Karpas-422 (cell line): ENCODE measurements at regions not wholly inside any gene's neighbourhood (a gene's known extent, or its start where the extent isn't known, plus 50 kb on each side); places are given as distances from the start of the nearest gene placed in this dataset.

ENCODE experiments used
- DNase-seq: peaks from one replicate; pipeline ENCODE4 v3.0.0-alpha.2; 2015
- H2AFZ ChIP-seq: fragments of 200-600 bp; sonication (generic); 2 replicates; pipeline ENCODE4 v1.6.1; 2014; ENCODE audit warnings: antibody characterized with exemption, low read length, mixed read lengths
- H3K27ac ChIP-seq: fragments of 200-600 bp; sonication (generic); 2 replicates; pipeline ENCODE4 v1.5.1; 2014; ENCODE audit warnings: mild to moderate bottlenecking, low read length, moderate library complexity
- H3K27me3 ChIP-seq: fragments of 200-600 bp; sonication (generic); 2 replicates; pipeline ENCODE4 v1.6.1; 2014; ENCODE audit warnings: low read length, mixed read lengths
- H3K36me3 ChIP-seq: fragments of 200-600 bp; sonication (generic); 2 replicates; pipeline ENCODE4 v1.6.1; 2014; ENCODE audit warnings: low read length, mixed read lengths; ENCODE audit not compliant: insufficient read depth
- H3K4me1 ChIP-seq: fragments of 200-600 bp; sonication (generic); 2 replicates; pipeline ENCODE4 v1.6.1; 2014; ENCODE audit warnings: mild to moderate bottlenecking, low read length, mixed read lengths
- H3K4me2 ChIP-seq: fragments of 200-600 bp; sonication (generic); 2 replicates; pipeline ENCODE4 v1.6.1; 2014; ENCODE audit warnings: low read length, low read depth, mild to moderate bottlenecking; ENCODE audit not compliant: poor library complexity, severe bottlenecking
- H3K4me3 ChIP-seq: fragments of 200-600 bp; sonication (generic); 2 replicates; pipeline ENCODE4 v1.5.1; 2014; ENCODE audit warnings: mild to moderate bottlenecking, antibody characterized with exemption, low read length, mixed read lengths
- H3K79me2 ChIP-seq: fragments of 200-600 bp; sonication (generic); 2 replicates; pipeline ENCODE4 v1.6.1; 2014; ENCODE audit warnings: mild to moderate bottlenecking, low read length, mixed read lengths
- H3K9ac ChIP-seq: fragments of 200-600 bp; sonication (generic); 2 replicates; pipeline ENCODE4 v1.6.0; 2014; ENCODE audit warnings: low read length
- H3K9me2 ChIP-seq: fragments of 200-600 bp; sonication (generic), shearing (Covaris generic); replicated peaks from 2 replicates; pipeline ENCODE4 v1.6.0; 2014; ENCODE audit warnings: mild to moderate bottlenecking, low read length, moderate library complexity; ENCODE audit not compliant: insufficient read depth
- H3K9me3 ChIP-seq: fragments of 300-700, 200-600 bp; sonication (generic); 2 replicates; pipeline ENCODE4 v1.6.1; 2014; ENCODE audit warnings: low read length, mixed read lengths
- H4K20me1 ChIP-seq: fragments of 200-600 bp; sonication (generic); 2 replicates; pipeline ENCODE4 v1.6.1; 2014; ENCODE audit warnings: mild to moderate bottlenecking, antibody characterized with exemption, low read length, low read depth; ENCODE audit not compliant: insufficient read depth

- Histone ChIP-seq H3K9me3 (0 out of 2 replicates have a peak, but pooled peaks cover 8% of the 10 kb centered on the region), H3K4me1 (no peaks in the 10 kb centered on the region), H3K9me2 (no peaks in the 10 kb centered on the region), H3K4me2 (no peak overlapping the region), H3K27ac (no peak overlapping the region), H3K79me2 (no peaks in the 10 kb centered on the region), H3K36me3 (no peaks in the 10 kb centered on the region), H3K4me3 (no peak overlapping the region), H4K20me1 (no peaks in the 10 kb centered on the region), H2AFZ (no peak overlapping the region), H3K27me3 (no peaks in the 10 kb centered on the region), H3K9ac (no peak overlapping the region)
- DNase-seq = no peak
Observed at GRCh38 chr12:107287436-107288413, 194.4 kb upstream of the CRY1 start.

GRCh38 chr12:107288414-107289127 is 195.2 kb upstream of the CRY1 start:
- Histone ChIP-seq H3K36me3 (no peaks in the 10 kb centered on the region), H3K79me2 (no peaks in the 10 kb centered on the region), H2AFZ (no peak overlapping the region), H4K20me1 (no peaks in the 10 kb centered on the region), H3K9me3 (0 out of 2 replicates have a peak, but pooled peaks cover 8% of the 10 kb centered on the region), H3K27me3 (no peaks in the 10 kb centered on the region), H3K9ac (no peak overlapping the region), H3K4me3 (no peak overlapping the region), H3K27ac (no peak overlapping the region), H3K4me2 (no peak overlapping the region), H3K4me1 (no peaks in the 10 kb centered on the region), H3K9me2 (no peaks in the 10 kb centered on the region)
- DNase-seq = no peak

GRCh38 chr12:107291018-107291417 is 197.7 kb upstream of the CRY1 start:
- Histone ChIP-seq H3K79me2 (no peaks in the 10 kb centered on the region), H2AFZ (no peak overlapping the region), H3K4me3 (no peak overlapping the region), H3K9me3 (no peaks in the 10 kb centered on the region), H4K20me1 (no peaks in the 10 kb centered on the region), H3K27me3 (no peaks in the 10 kb centered on the region), H3K9me2 (no peaks in the 10 kb centered on the region), H3K36me3 (no peaks in the 10 kb centered on the region), H3K4me2 (no peak overlapping the region), H3K27ac (no peak overlapping the region), H3K4me1 (no peaks in the 10 kb centered on the region), H3K9ac (no peak overlapping the region)
- DNase-seq = no peak

GRCh38 chr12:107296681-107297089 is 203.3 kb upstream of the CRY1 start:
- no peaks in the 10 kb centered on the region for H3K79me2 ChIP-seq
- H3K9me2 ChIP-seq = no peaks in the 10 kb centered on the region
- no peak overlapping the region for H3K9ac ChIP-seq
- H3K27me3 ChIP-seq = no peaks in the 10 kb centered on the region
- H4K20me1 ChIP-seq = no peaks in the 10 kb centered on the region
- H3K4me2 ChIP-seq = no peak overlapping the region
- H3K4me1 ChIP-seq = no peaks in the 10 kb centered on the region
- H3K9me3 ChIP-seq = no peaks in the 10 kb centered on the region
- no peaks in the 10 kb centered on the region for H3K36me3 ChIP-seq
- no peak overlapping the region for H3K27ac ChIP-seq
- DNase-seq = no peak
- no peak overlapping the region for H3K4me3 ChIP-seq
- H2AFZ ChIP-seq = no peak overlapping the region

- no peak overlapping the region for H2AFZ ChIP-seq
- H3K79me2 ChIP-seq = no peaks in the 10 kb centered on the region
- H3K27ac ChIP-seq = no peak overlapping the region
- H3K36me3 ChIP-seq = no peaks in the 10 kb centered on the region
- no peak overlapping the region for H3K4me2 ChIP-seq
- no peak overlapping the region for H3K4me3 ChIP-seq
- H3K9ac ChIP-seq = no peak overlapping the region
- H3K27me3 ChIP-seq = no peaks in the 10 kb centered on the region
- no peaks in the 10 kb centered on the region for H3K9me2 ChIP-seq
- H4K20me1 ChIP-seq = no peaks in the 10 kb centered on the region
- no peak for DNase-seq
- no peaks in the 10 kb centered on the region for H3K4me1 ChIP-seq
- no peaks in the 10 kb centered on the region for H3K9me3 ChIP-seq
Observed at GRCh38 chr12:107302649-107303341, 209.4 kb upstream of the CRY1 start.

GRCh38 chr12:107304588-107305532 is 211.5 kb upstream of the CRY1 start:
- no peaks in the 10 kb centered on the region for H3K79me2 ChIP-seq
- no peak overlapping the region for H3K4me2 ChIP-seq
- H3K4me1 ChIP-seq = no peaks in the 10 kb centered on the region
- H4K20me1 ChIP-seq = no peaks in the 10 kb centered on the region
- no peak overlapping the region for H3K9ac ChIP-seq
- no peak overlapping the region for H2AFZ ChIP-seq
- no peak for DNase-seq
- no peak overlapping the region for H3K27ac ChIP-seq
- no peak overlapping the region for H3K4me3 ChIP-seq
- H3K27me3 ChIP-seq = no peaks in the 10 kb centered on the region
- no peaks in the 10 kb centered on the region for H3K36me3 ChIP-seq
- no peaks in the 10 kb centered on the region for H3K9me2 ChIP-seq
- no peaks in the 10 kb centered on the region for H3K9me3 ChIP-seq

GRCh38 chr12:107306141-107306659 is 212.9 kb upstream of the CRY1 start:
- H3K36me3 ChIP-seq = no peaks in the 10 kb centered on the region
- H2AFZ ChIP-seq = no peak overlapping the region
- H3K27me3 ChIP-seq = peaks cover 4% of the 10 kb centered on the region; the same call in 1 of the 2 replicates
- H3K79me2 ChIP-seq = no peaks in the 10 kb centered on the region
- H3K9me2 ChIP-seq = no peaks in the 10 kb centered on the region
- DNase-seq = no peak
- H3K27ac ChIP-seq = no peak overlapping the region
- no peaks in the 10 kb centered on the region for H4K20me1 ChIP-seq
- no peak overlapping the region for H3K4me3 ChIP-seq
- no peak overlapping the region for H3K9ac ChIP-seq
- H3K4me1 ChIP-seq = no peaks in the 10 kb centered on the region
- H3K9me3 ChIP-seq = no peaks in the 10 kb centered on the region
- H3K4me2 ChIP-seq = no peak overlapping the region
